ENCODE measurements at regions not wholly inside any gene's neighbourhood (a gene's known extent, or its start where the extent isn't known, plus 50 kb on each side); places are given as distances from the start of the nearest gene placed in this dataset.

- no peaks in the 10 kb centered on the region for H3K36me3 ChIP-seq
- no peaks in the 10 kb centered on the region for H3K27me3 ChIP-seq
- H3K9me3 ChIP-seq, result no peaks in the 10 kb centered on the region
- ATAC-seq, result no peak
- H3K4me3 ChIP-seq, result no peak overlapping the region
- TF ChIP-seq CTCF (IDR thresholded peaks at IDR 0.05) (no peak), EP300 (IDR thresholded peaks at IDR 0.05) (no peak), POLR2AphosphoS5 (IDR thresholded peaks at IDR 0.05) (no peak), POLR2A (IDR thresholded peaks at IDR 0.05) (no peak)
- 39 to 48% methylated on average over 3 of the region's 3 CpGs for WGBS, 2 donors (ENCODE audit: low coverage in 1 of 2)
- H3K27ac ChIP-seq, result no peak overlapping the region
- no peaks in the 10 kb centered on the region for H3K4me1 ChIP-seq
Measured at GRCh38 chr9:21677834-21678233, 124.6 kb upstream of the MTAP start.

GRCh38 chr9:21679432-21679831 lies 123.0 kb upstream of the MTAP start:
- TF ChIP-seq POLR2A (IDR thresholded peaks at IDR 0.05) (no peak), CTCF (IDR thresholded peaks at IDR 0.05) (no peak)
- H3K9me3 ChIP-seq, result no peaks in the 10 kb centered on the region
- H3K27me3 ChIP-seq, result no peaks in the 10 kb centered on the region
- H3K4me1 ChIP-seq, result no peaks in the 10 kb centered on the region
- no peak overlapping the region for H3K27ac ChIP-seq
- WGBS, 2 donors (ENCODE audit: low coverage in 1 of 2), result 11 to 40% methylated on average over 1 of the region's 1 CpG
- no peaks in the 10 kb centered on the region for H3K36me3 ChIP-seq
- H3K4me3 ChIP-seq, result no peak overlapping the region
- ATAC-seq, result no peak

GRCh38 chr9:21680590-21680989 lies 121.8 kb upstream of the MTAP start:
- Histone ChIP-seq H3K36me3 (no peaks in the 10 kb centered on the region), H3K9me3 (no peaks in the 10 kb centered on the region), H3K27ac (no peak overlapping the region), H3K27me3 (no peaks in the 10 kb centered on the region), H3K4me3 (no peak overlapping the region), H3K4me1 (no peaks in the 10 kb centered on the region)
- TF ChIP-seq EP300 (IDR thresholded peaks at IDR 0.05), result no peak
- no peak for TF ChIP-seq CTCF (IDR thresholded peaks at IDR 0.05)
- no peak for TF ChIP-seq POLR2AphosphoS5 (IDR thresholded peaks at IDR 0.05)
- no peak for TF ChIP-seq POLR2A (IDR thresholded peaks at IDR 0.05)
- 63 to 73% methylated on average over 2 to 3 of the region's 4 CpGs for WGBS, 2 donors (ENCODE audit: low coverage in 1 of 2)
- ATAC-seq, result no peak

GRCh38 chr9:21681641-21682040 lies 120.8 kb upstream of the MTAP start:
- no peak for ATAC-seq
- WGBS, 2 donors (ENCODE audit: low coverage in 1 of 2), result 82 to 91% methylated on average over 4 of the region's 4 CpGs

GRCh38 chr9:21682381-21682780 lies 120.1 kb upstream of the MTAP start:
- no peak for ATAC-seq
- no peaks in the 10 kb centered on the region for H3K9me3 ChIP-seq
- no peaks in the 10 kb centered on the region for H3K4me1 ChIP-seq
- no peaks in the 10 kb centered on the region for H3K36me3 ChIP-seq
- H3K27ac ChIP-seq, result no peak overlapping the region
- no peaks in the 10 kb centered on the region for H3K27me3 ChIP-seq
- H3K4me3 ChIP-seq, result no peak overlapping the region
- WGBS, 2 donors (ENCODE audit: low coverage in 1 of 2), result 85 to 100% methylated on average over 1 to 2 of the region's 2 CpGs
- TF ChIP-seq CTCF (IDR thresholded peaks at IDR 0.05) (no peak), POLR2A (IDR thresholded peaks at IDR 0.05) (no peak)

More at GRCh38 chr9:21681641-21682040, 120.8 kb upstream of the MTAP start:
- H3K9me3 ChIP-seq, result no peaks in the 10 kb centered on the region
- no peaks in the 10 kb centered on the region for H3K36me3 ChIP-seq
- H3K27me3 ChIP-seq, result no peaks in the 10 kb centered on the region
- TF ChIP-seq POLR2A (IDR thresholded peaks at IDR 0.05), result no peak
- no peaks in the 10 kb centered on the region for H3K4me1 ChIP-seq
- no peak overlapping the region for H3K4me3 ChIP-seq
- no peak overlapping the region for H3K27ac ChIP-seq

DNA sequence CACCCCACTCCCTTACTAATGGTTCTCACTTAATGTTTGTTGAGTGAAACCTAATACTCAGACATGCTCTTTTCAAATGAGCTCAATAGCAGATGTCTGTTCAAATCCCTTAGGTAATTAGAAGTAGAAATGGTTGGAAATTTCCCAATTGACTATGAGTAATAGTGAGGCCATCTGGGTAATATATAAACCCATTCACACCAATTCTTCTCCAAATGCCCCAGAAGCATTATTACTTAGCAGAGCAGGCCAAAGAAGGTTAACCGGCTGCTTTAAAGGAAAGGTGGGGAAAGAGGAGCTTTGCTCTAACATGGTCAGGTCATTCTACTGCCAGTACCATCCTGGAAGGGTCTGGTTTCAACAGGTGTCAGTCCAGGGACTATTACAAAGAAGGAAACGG lies 119.5 kb upstream of the MTAP start:
- Histone ChIP-seq H3K9me3 (no peaks in the 10 kb centered on the region), H3K27ac (no peak overlapping the region), H3K27me3 (no peaks in the 10 kb centered on the region), H3K4me1 (no peaks in the 10 kb centered on the region), H3K4me3 (no peak overlapping the region), H3K36me3 (no peaks in the 10 kb centered on the region)
- WGBS, 2 donors (ENCODE audit: low coverage in 1 of 2), result 72 to 78% methylated on average over 2 of the region's 2 CpGs
- no peak for ATAC-seq
- no peak for TF ChIP-seq EP300 (IDR thresholded peaks at IDR 0.05)
- no peak for TF ChIP-seq POLR2AphosphoS5 (IDR thresholded peaks at IDR 0.05)
- TF ChIP-seq POLR2A (IDR thresholded peaks at IDR 0.05), result no peak
- TF ChIP-seq CTCF (IDR thresholded peaks at IDR 0.05), result no peak

Data from gastroesophageal sphincter (tissue), 4 donors.